Uterus (tissue), 3 donors: ENCODE measurements at regions not wholly inside any gene's neighbourhood (a gene's known extent, or its start where the extent isn't known, plus 50 kb on each side); places are given as distances from the start of the nearest gene placed in this dataset.

Experiments
- DNase-seq, 2 donors: peaks; one replicate each; pipeline ENCODE4 v3.0.0-alpha.2; 2019 to 2020
- H3K27ac ChIP-seq, 2 donors: fragments of 200-600 bp; sonication (generic); 1 replicate in 1 of 2; 2 replicates in 1 of 2; pipeline ENCODE4 v1.5.1; 2016 to 2018
- H3K27me3 ChIP-seq, 2 donors: fragments of 200-600 bp; sonication (generic); one replicate each; pipeline ENCODE4 v1.5.1; 2018 to 2019; ENCODE audit warnings: control low read depth in 1 of 2
- H3K36me3 ChIP-seq, 2 donors: fragments of 200-600 bp; sonication (generic); one replicate each; pipeline ENCODE4 v1.5.1; 2019; ENCODE audit warnings: control low read depth in 1 of 2
- H3K4me1 ChIP-seq, 2 donors: fragments of 200-600 bp; sonication (generic); one replicate each; pipeline ENCODE4 v1.5.1; 2018 to 2019; ENCODE audit warnings: control low read depth in 1 of 2
- H3K4me3 ChIP-seq, 2 donors: fragments of 200-600 bp; sonication (generic); 1 replicate in 1 of 2; 2 replicates in 1 of 2; pipeline ENCODE4 v1.5.1; 2018 to 2019; ENCODE audit warnings: mild to moderate bottlenecking in 1 of 2
- H3K9me3 ChIP-seq, 2 donors: fragments of 200-600 bp; sonication (generic); one replicate each; pipeline ENCODE4 v1.5.1; 2019; ENCODE audit warnings: control low read depth in 1 of 2
- POLR2A ChIP-seq, 2 donors: fragments of 450-650 bp; IDR thresholded peaks; one replicate each; pipeline ENCODE4 v1.6.1; 2016; ENCODE audit warnings: antibody characterized with exemption in 2 of 2, mild to moderate bottlenecking in 1 of 2, moderate library complexity in 1 of 2
- intact Hi-C: fragments of 100-400 bp; cut with DNase I; formaldehyde crosslinking; loops from one replicate; pipeline ENCODE4 v1.15.1; 2023; ENCODE audit warnings: low total_unique reads
- TF ChIP-seq, protein P1 (sequence below), 4 experiments: fragments of 200-600 bp in 2 of 4; fragments of 450-650 bp in 2 of 4; sonication (generic) in 2 of 4; IDR thresholded peaks; one replicate each; pipeline ENCODE4 v1.5.1; 2016 to 2019; ENCODE audit warnings: antibody characterized with exemption in 4 of 4, mild to moderate bottlenecking in 2 of 4, moderate library complexity in 1 of 4
- donor health status: DM: yes; HTN: yes; CAD: no.

DNA sequence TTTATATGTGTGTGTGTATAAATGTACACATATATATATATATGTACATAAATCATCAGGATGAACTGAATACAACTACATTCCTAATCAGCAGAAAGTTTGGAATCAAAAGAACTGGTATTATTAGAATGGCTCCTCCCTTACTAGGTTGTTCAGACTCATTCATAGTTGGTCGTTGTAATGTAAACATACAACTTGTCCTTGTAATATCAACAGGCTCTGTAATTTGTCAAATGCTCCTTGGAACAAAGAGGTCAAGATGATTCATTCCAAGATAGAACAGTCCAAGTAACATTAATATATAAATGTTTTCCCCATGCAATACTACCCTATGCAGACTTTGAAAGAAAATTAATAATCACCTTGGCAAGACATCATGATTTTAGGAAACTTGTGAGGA is 351.4 kb upstream of the SMIM31 start:
- Histone ChIP-seq H3K4me3 (no peak overlapping the region), H3K36me3 (no peaks in the 10 kb centered on the region), H3K27ac (no peak overlapping the region), H3K9me3 (no peaks in the 10 kb centered on the region), H3K27me3 (no peaks in the 10 kb centered on the region), H3K4me1 (no peaks in the 10 kb centered on the region)
- DNase-seq: no peak
- TF ChIP-seq, protein P1, sequence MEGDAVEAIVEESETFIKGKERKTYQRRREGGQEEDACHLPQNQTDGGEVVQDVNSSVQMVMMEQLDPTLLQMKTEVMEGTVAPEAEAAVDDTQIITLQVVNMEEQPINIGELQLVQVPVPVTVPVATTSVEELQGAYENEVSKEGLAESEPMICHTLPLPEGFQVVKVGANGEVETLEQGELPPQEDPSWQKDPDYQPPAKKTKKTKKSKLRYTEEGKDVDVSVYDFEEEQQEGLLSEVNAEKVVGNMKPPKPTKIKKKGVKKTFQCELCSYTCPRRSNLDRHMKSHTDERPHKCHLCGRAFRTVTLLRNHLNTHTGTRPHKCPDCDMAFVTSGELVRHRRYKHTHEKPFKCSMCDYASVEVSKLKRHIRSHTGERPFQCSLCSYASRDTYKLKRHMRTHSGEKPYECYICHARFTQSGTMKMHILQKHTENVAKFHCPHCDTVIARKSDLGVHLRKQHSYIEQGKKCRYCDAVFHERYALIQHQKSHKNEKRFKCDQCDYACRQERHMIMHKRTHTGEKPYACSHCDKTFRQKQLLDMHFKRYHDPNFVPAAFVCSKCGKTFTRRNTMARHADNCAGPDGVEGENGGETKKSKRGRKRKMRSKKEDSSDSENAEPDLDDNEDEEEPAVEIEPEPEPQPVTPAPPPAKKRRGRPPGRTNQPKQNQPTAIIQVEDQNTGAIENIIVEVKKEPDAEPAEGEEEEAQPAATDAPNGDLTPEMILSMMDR (IDR thresholded peaks at IDR 0.05): no peak
- no peak for TF ChIP-seq POLR2A (IDR thresholded peaks at IDR 0.05)
- intact Hi-C loops: no loop called here

DNA sequence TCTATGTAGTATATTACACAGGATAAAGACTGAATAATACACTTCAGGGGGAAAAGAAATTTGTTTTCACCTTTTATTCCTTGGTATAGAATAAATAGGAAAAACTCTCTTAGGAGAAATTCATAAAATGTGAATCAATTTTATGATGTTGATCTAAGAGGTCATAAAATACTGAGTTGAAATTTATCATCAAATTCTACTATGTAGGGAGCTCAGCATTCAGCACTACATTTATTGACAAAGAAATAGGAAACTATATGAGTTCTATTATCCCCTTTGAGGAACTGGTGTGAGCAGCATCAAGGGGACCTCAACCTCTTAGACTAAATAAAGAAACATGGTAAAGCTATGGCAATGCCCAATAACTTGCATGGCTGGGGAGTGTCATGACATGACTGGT is 348.2 kb upstream of the SMIM31 start:
- no peaks in the 10 kb centered on the region for H3K4me1 ChIP-seq
- no peaks in the 10 kb centered on the region for H3K9me3 ChIP-seq
- no peak overlapping the region for H3K27ac ChIP-seq
- H3K36me3 ChIP-seq: no peaks in the 10 kb centered on the region
- DNase-seq: no peak
- TF ChIP-seq, protein P1 (IDR thresholded peaks at IDR 0.05): no peak
- TF ChIP-seq POLR2A (IDR thresholded peaks at IDR 0.05): no peak
- no peak overlapping the region for H3K4me3 ChIP-seq
- intact Hi-C loops: no loop called here
- H3K27me3 ChIP-seq: no peaks in the 10 kb centered on the region

- intact Hi-C loops: no loop called here
- DNase-seq: no peak
- Histone ChIP-seq H3K27ac (no peak overlapping the region), H3K36me3 (no peaks in the 10 kb centered on the region), H3K4me1 (no peaks in the 10 kb centered on the region), H3K4me3 (no peak overlapping the region), H3K27me3 (no peaks in the 10 kb centered on the region), H3K9me3 (no peaks in the 10 kb centered on the region)
- no peak for TF ChIP-seq POLR2A (IDR thresholded peaks at IDR 0.05)
- TF ChIP-seq, protein P1 (IDR thresholded peaks at IDR 0.05): no peak
These were observed 345.1 kb upstream of the SMIM31 start for GRCh38 chr4:164408831-164409230.

GRCh38 chr4:164410401-164410800 is 343.5 kb upstream of the SMIM31 start:
- intact Hi-C loops: no loop called here
- Histone ChIP-seq H3K9me3 (no peaks in the 10 kb centered on the region), H3K36me3 (no peaks in the 10 kb centered on the region), H3K27ac (no peak overlapping the region), H3K4me1 (no peaks in the 10 kb centered on the region), H3K27me3 (no peaks in the 10 kb centered on the region), H3K4me3 (no peak overlapping the region)
- no peak for DNase-seq
- TF ChIP-seq POLR2A (IDR thresholded peaks at IDR 0.05): no peak
- TF ChIP-seq, protein P1 (IDR thresholded peaks at IDR 0.05): no peak

DNA sequence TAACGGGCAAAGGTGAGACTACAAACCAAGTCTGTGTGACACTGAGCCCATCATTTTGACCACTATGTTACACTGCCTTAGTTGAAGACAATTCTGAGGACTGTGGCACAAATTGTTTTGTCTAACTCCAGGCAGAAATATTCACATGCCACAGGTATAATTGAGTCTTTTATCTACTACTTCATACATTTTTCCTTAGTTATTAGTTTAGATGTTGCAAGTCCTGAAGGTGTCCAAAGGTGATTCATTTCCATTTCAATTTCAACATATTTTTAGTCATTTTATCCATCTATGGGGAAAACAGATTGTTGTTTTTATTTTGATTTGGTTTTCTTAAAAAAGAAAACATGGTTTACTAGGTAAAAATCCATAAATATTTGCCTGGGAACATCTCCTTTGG is 341.7 kb upstream of the SMIM31 start:
- no peaks in the 10 kb centered on the region for H3K4me1 ChIP-seq
- H3K4me3 ChIP-seq: no peak overlapping the region
- no peak for TF ChIP-seq POLR2A (IDR thresholded peaks at IDR 0.05)
- TF ChIP-seq, protein P1 (IDR thresholded peaks at IDR 0.05): no peak
- H3K9me3 ChIP-seq: no peaks in the 10 kb centered on the region
- no peak overlapping the region for H3K27ac ChIP-seq
- H3K36me3 ChIP-seq: no peaks in the 10 kb centered on the region
- intact Hi-C loops: no loop called here
- no peak for DNase-seq
- H3K27me3 ChIP-seq: no peaks in the 10 kb centered on the region
